HG03460 (cell line): ENCODE measurements at regions not wholly inside any gene's neighbourhood (a gene's known extent, or its start where the extent isn't known, plus 50 kb on each side); places are given as distances from the start of the nearest gene placed in this dataset.

Source experiments
- ATAC-seq: cut with Tn5 transposase; IDR thresholded peaks from one replicate; pipeline ENCODE4 v1.9.1; 2021; ENCODE audit not compliant: unreplicated experiment

GRCh38 chr2:41962922-41963622, 84.7 kb upstream of the PKDCC start:
- ATAC-seq: no peak

DNA sequence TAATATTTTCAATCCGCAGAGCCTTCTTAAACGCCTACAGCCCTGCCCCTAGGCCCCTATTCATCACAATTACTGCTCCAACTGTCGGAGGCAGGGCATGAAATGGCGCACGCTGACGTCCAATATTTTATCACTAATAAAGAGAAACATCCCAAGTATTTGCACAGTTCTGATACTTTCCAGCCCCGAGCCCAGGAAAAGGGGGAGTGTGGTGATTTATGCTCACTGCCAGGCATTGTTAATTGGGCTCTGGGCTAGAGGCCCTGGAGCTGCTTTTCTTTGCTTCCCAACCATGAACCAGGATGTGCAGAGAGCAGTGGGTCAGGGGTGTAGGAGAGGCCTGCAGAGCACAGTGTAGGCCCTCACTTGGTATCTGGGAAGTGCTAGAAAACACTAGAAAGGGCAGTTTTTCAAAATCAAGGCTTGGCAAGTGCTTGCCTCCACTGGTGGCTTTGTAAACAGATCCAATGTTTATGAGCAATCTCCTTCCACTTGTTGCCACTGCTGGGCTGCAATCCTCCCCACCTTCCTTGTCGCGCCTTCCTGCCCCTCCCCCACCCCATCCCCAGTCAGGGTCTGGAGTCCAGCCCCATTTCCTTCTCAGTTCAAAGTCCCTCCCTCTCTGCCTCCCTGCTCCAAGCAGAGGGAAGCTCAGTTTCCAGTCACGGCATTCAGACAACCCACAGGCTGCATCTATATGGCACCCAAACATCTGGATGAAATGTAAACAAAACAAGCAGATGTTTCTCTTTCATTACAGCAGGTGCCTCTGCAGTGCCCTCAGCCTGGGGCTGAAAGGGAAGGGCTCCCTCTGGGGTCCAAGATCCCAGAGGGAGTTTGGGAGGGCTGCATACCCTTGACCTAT, 83.9 kb upstream of the PKDCC start:
- no peak for ATAC-seq

- ATAC-seq: no peak
Observed at GRCh38 chr2:41965173-41965908, 82.5 kb upstream of the PKDCC start.

- ATAC-seq: no peak
Observed at GRCh38 chr2:41965909-41966295, 81.9 kb upstream of the PKDCC start.

DNA sequence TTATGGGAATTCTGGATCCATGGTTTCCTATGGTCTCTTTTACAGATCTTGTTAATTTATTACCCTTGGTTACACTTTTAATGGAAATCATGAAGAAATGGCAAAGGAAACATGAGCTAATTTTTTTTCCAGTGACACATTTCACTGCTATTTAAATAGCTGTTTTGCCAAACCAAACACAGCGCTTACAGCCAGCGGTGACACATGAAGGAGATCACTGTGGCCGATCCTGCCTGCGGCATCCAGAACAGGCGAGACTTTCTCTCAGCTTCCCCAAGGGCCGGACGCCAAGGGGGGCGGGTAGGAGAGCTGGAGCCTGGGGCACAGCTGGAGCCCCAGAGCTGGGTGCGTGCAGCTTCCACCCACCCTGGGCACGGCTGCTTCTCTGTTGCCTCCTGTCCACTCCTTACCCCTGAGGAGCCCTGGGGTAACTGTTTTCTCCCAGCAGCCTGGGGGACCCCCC, 81.4 kb upstream of the PKDCC start:
- ATAC-seq: no peak

GRCh38 chr2:41966920-41967319, 80.9 kb upstream of the PKDCC start:
- ATAC-seq: no peak

GRCh38 chr2:41967476-41968181, 80.2 kb upstream of the PKDCC start:
- ATAC-seq: no peak

DNA sequence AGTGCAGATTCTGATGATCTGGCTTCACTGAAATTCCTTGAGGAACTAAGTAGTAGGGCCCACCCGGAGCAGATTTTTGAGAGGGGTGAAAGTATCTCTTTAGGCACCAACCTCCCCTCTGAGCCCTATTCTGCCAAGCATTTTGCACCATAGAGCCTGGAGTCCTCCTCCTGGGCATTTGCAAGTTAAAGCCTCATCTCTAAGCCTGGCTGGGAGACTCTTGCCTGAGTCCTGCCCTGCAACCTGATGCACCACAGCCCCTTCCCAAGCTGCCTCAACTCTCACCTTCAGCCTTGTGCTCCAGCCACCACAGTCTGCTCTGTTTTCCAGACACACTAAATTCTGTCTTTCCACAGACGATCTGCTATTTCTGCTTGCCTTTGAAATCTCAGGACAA, 79.6 kb upstream of the PKDCC start:
- no peak for ATAC-seq

DNA sequence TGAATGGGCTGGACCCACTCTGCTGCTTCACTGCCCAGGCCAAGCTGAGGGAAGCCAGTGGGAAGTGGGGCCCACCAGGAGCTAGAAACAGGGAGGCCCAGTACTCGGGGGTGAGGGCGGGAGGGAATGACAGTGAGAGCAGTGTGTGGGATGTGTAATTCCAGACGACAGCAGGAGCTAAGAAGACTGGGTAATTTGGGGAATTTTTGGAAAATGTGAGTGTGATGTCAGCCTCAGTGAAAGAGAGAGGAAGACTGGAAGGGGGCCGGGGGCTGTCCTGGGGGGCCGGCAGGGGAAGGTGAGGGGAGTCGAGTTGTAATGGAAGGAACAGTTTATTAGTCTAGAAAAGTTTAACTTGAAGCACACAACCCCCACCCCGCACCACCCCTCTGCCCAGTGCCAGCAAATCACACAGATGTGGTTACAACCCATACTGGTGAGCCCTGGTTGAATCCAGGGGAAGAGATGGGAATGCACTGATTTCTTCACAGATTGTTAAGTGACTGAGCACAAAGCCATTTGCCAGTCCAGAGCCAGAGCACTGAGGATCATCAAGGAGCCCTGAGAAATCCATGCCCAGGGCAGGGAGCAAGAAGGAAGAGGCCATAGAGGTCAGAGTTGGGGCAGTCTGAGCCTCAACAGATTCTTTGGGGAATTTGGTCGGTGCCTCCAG, 76.7 kb upstream of the PKDCC start:
- ATAC-seq: no peak

GRCh38 chr2:41972179-41972578, 75.6 kb upstream of the PKDCC start:
- no peak for ATAC-seq

GRCh38 chr2:41972819-41973218, 75.0 kb upstream of the PKDCC start:
- ATAC-seq: no peak

GRCh38 chr2:41973871-41974270, 74.0 kb upstream of the PKDCC start:
- ATAC-seq: no peak

- no peak for ATAC-seq
Observed at GRCh38 chr2:41981417-41981816, 66.4 kb upstream of the PKDCC start.

- no peak for ATAC-seq
Observed at GRCh38 chr2:41985573-41986095, 62.2 kb upstream of the PKDCC start.

DNA sequence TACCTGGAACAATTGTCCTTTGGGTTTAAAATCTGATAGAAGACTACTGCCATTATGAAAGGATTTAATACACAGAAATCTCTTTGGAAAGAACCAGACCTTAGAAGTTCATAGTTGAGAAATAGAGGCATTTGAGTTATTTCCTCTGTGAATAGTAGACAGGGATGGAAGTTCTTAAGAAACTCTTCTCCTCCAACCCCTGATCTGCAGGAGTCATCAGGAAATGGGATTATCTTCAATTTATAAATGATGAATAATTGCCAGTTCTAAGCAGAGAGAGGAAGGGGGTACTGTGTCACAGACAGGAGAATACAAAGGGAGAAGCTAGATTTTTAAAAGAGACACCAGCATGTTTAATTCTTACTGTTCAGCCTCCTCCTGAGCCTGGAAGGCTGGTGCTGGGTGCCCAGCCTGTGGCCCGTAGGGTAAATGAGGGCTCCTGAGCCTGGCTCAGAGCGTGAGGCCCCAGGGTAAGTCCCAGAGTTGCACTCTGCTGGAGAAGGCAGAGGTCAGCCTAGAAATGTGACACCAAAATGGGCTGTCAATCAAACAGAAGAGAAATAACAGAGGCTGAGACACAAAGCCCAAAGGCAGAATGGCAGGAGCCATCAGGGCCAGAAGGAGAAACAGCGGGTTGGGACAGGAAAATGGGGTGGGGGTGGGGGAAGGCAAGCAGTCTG, 58.2 kb upstream of the PKDCC start:
- ATAC-seq: no peak

GRCh38 chr2:41990245-41990644, 57.6 kb upstream of the PKDCC start:
- ATAC-seq: no peak

GRCh38 chr2:41990688-41991087, 57.1 kb upstream of the PKDCC start:
- no peak for ATAC-seq

GRCh38 chr2:41992056-41992642, 55.7 kb upstream of the PKDCC start:
- ATAC-seq: no peak

DNA sequence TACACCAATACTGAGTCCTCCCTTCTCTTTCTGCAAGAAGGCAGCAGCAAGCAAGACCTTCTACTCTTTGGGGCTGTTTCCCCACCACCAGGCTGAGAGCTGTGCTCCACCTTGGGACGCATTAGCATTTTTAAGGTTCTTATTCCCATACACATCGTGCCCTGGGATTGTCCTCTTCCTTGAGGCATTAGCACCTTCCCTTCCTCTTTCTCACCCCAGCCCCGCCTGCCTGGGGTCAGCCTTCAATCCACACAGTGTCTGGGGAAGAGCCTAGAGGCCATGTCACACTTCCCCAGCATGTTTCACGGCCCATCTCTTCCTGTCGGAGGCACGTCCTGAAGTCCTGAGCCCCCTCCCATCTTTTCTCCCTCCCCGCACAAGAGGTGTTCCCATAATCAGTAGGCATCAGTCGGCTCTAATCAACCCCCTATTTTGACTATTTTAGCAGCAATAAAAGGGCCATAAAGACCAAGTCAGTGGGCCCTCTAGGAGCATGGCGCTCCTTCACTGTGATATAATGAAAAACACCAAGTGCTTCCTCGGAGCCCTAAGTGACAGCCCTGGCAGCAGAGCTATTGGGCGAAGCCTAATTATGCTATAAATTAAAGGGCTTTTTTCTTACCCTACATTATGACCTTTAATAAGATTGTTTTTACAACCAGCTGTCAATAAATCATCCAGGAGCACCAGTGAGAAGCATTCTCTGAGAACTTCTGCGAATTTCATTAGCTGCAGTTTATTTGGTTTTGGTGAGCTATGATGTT, 55.0 kb upstream of the PKDCC start:
- no peak for ATAC-seq
